ENCODE measurements at regions not wholly inside any gene's neighbourhood (a gene's known extent, or its start where the extent isn't known, plus 50 kb on each side); places are given as distances from the start of the nearest gene placed in this dataset.
"Not testable (repeated sequence)": the region's sequence is repeated elsewhere in the genome, so short reads cannot be mapped to it uniquely, and the experiment has no call there.

DNA sequence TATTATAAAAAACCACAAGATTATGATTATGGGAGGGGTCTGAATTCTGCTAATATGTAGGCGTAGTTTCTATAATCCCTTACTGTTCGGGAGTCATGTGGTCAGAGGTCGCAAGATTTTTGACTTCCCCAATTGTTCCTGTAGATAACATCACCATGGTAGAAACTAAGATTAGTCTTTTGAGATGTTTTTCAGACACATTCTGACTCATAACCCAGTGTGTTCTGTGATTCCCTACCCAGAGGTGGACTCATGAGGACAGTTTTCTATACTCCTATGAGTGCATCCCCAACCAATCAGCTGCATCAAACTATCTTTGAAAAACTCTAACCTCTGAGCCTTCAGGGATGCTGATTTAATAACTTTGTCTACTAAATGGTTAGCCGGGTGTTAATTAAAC is 175.5 kb downstream of the RFPL4B start:
- DNase-seq = no peak

DNA sequence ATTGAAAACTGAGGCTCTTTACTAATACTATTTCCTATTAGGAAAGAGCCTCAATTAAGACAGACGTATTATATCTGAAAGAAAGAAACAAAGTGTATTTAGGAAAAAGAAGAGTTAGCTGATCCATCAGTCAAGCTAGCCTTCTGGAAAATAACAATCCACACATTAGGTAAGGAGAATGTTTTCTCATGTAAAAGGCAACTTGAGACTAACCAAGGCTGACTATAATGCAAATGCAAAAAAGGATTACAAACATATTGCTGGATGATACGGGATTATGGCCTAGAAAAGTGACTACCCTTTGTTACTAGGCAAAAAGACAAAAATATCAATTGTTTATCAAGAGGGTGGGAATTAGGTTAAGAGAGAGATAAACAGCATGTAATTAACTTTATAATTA is 176.9 kb downstream of the RFPL4B start:
- DNase-seq = no peak

DNA sequence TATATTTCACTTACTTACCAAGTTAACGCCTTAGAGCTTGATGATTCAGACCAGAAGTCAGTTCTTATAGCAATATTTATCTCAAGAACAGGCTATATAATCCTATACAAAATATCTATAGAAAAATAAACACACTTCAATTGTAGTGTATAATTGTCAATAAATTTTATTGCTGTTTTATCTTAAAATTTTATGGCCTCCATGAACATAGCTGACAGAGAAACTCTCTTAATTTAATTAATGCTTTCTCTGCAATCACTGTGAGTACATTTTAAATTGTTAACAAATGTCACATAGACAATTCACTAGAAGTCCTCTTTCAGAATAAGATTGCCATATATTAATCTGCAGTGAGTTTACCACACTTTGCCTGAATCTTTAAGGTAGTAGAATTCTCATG is 178.6 kb downstream of the RFPL4B start:
- DNase-seq = peak in 1 of 3 donors; percentile 17

DNA sequence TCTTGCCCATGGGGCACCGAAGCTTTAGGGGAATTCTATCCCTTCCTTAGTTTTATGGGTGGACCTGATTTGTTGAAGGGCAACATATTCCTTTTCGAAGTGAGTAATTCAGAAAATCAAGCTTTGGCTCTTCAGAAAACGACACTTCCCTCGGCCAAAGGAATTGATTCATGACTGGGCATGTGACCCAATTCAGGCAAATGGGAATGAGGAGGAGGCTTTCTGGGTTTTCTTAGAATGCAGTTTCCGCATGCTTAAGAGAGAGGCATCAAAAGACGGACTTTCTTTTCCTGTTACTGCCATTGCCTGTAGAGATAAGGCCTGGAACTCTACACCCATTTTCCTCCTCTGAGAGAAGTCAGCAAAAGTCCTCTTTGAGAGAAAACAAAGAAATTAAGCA is 179.5 kb downstream of the RFPL4B start:
- DNase-seq = peak in 1 of 3 donors; percentile 16

DNA sequence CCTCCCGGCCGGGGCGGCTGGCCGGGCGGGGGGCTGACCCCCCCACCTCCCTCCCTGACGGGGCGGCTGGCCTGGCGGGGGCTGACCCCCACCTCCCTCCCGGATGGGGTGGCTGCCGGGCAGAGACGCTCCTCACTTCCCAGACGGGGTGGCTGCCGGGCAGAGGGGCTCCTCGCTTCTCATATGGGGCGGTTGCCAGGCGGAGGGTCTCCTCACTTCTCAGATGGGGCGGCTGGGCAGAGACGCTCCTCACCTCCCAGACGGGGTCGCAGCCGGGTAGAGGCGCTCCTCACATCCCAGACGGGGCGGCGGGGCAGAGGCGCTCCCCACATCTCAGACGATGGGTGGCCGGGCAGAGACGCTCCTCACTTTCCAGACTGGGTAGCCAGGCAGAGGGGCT is 181.2 kb downstream of the RFPL4B start:
- DNase-seq = not testable (repeated sequence)

DNA sequence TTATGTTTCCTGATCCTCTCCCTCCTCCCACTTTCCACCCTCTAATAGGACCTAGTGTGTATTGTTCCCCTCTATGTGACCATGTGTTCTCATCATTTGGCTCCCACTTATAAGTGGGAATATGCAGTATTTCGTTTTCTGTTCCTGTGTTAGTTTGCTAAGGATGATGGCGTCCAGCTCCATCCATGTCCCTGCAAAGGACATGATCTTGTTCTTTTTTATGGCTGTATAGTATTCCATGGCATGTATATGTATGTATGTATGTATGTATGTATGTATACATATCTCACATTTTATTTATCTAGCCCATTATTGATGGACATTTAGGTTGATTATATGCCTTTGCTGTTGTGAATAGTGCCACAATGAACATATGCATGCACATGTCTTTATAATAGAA is 188.7 kb downstream of the RFPL4B start:
- DNase-seq = no peak

DNA sequence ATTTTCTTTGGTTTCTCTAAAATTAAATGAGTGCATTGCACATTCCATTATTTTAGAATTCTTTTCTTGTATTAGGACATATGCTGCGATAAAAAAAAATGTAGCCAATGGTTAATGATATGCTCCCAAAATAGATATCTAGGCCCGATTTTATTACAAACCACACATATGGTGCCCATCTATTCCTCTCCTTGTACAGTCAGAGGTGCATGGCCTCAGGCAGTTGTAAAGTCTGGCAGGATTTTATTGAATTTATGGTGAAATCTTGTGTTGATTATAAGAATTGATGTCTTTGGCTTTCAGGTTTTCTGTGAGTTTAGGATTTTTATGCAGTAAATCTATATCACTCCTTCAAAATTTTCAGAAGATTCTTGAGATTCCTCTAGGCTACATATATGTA is 192.2 kb downstream of the RFPL4B start:
- no peak for DNase-seq

DNA sequence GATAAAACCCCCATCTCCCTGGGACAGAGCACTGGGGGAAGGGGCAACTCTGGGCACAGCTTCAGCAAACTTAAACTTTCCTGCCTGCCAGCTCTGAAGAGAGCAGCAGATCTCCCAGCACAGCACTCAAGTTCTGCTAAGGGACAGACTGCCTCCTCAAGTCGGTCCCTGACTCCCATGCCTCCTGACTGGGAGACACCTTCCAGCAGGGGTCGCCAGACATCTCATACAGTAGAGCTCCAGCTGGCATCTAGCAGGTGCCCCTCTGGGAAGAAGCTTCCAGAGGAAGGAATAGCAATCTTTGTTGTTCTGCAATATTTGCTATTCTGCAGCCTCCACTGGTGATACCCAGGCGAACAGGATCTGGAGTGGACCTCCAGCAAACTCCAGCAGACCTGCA is 194.7 kb downstream of the RFPL4B start:
- DNase-seq = not testable (repeated sequence)

DNA sequence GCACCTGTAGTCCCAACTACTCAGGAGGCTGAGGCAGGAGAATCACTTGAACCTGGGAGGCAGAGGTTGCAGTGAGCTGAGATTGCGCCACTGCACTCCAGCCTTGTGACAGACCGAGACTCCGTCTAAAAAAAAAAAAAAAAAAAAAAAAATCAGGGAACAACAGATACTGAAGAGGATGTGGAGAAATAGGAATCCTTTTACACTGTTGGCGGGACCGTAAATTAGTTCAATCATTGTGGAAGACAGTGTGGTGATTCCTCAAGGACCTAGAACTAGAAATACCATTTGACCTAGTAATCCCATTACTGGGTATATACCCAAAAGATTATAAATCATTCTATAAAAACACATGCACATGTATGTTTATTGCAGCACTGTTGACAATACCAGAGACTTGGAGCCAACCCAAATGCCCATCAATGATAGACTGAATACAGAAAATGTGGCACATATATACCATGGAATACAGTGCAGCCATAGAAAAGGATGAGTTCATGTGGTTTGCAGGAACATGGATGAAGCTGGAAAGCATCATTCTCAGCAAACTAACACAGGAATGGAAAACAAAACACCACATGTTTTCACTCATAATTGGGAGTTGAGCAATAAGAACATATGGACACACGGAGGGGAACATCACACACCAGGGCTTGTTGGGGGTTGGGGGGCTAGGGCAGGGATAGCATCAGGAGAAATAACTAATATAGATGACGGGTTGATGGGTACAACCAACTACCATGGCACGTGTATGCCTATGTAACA is 200.4 kb downstream of the RFPL4B start:
- not testable (repeated sequence) for DNase-seq

DNA sequence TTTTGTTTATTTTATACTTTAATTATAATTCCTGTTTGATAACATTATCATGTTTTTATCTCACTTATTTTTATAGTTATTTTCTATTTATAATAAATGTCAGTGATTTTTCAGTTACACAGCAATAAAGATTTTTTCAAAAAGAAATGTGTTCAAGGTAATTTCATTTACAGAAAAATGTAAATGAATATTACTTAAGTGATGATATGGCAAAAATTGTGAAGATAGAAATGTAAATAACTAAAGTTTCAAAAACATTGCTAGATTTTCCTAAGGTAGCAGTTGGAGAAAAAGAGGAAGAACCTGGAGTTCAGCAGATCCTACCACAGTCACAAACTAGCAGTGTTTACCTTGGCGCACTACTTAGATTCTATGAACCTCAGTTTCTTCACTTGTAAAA is 202.6 kb downstream of the RFPL4B start:
- DNase-seq = no peak

DNA sequence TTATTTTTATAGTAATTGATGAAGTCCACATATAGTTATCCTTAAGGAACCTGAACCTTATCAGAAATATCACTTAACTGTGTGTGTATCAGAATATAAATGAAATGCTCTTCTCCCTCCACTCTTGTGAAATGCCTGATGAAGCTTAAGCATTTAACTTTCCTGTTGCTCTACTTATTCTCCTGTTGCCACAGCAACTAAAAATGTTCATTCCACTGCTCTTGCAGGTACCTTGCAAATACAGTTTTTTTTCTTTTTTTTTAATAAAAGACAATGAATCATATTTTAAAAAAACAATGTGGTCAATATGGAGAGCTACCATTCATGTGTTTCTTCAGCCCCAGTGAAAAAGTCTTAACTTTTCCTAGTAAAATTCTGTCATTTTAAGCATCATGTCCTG is 210.3 kb downstream of the RFPL4B start:
- DNase-seq = no peak

DNA sequence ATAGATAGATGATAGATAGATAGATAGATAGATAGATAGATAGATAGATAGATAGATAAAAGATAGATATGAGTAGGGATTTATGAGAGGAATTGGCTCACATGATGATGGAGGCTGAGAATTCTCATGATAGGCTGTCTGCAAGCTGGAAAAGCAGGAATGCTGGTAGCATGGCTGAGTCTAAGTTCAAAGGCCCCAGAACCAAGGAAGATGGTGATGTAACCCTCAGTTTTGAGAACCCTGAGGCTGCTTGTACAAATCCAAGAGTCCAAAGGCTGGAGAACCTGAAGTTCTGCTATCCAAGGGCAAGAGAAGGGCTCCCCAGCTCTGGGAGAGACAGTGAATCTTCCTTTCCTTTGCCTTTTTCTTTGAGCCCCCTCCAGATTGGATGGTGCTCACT is 210.8 kb downstream of the RFPL4B start:
- no peak for DNase-seq

DNA sequence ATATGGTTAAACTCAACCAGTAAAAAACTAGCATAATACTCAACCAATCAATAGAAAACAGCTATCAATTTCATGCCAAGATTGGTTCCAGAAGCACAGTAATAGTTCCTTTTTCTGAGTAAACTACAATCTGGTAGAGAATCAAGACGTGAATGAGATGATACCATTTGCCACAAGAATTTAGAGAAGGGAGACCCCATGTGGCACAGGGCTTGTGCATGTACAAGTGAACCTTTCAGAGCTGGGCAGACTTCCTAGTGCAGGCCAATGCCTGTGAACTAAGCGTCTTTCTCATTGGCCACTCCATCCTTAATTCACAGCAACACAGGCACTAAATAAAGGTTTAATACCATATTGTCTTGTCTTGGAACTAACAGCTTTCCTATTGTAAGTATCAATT is 213.5 kb downstream of the RFPL4B start:
- no peak for DNase-seq

DNA sequence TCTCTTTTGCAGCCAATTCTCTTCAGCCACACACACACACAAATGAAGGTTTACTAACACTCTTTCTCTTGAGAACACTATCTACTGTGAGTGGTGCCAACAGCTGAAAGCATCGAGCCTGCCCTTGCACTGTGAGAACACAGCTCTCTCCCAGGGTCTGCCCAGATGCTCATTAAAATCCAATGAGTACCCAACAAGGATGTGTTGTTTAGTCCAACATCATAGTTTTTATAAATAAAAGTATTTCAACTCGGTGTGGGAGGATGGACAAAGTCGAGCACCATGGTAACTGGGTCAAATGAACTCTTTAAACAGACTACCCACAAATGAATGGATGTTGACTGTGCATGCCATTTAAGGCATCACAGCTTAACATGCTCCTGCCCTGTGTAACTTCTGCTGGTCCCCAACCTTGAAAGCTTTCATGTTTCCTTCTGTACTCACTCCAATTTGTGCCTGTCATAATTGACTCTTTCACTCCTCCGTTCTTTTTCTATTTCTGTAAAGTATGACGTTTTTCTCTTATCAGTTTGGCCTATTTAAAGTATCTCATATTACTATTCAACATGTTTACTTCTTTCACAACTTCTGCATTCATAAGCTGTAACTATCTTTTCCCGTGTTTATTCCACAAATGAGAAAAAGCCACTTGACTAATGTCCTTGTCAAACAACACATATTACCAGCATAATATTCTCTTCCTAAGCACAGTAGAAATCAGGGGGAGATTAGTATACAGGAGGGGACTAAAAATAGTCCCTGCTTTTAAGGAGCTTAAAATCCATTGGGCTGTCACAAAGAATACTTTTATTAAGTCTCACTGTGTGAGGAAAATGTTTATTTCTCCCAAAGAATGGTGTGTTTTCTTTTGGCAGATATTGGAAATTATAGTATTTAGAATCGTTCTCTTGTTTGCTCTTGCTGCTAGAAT is 215.4 kb downstream of the RFPL4B start:
- no peak for DNase-seq

DNA sequence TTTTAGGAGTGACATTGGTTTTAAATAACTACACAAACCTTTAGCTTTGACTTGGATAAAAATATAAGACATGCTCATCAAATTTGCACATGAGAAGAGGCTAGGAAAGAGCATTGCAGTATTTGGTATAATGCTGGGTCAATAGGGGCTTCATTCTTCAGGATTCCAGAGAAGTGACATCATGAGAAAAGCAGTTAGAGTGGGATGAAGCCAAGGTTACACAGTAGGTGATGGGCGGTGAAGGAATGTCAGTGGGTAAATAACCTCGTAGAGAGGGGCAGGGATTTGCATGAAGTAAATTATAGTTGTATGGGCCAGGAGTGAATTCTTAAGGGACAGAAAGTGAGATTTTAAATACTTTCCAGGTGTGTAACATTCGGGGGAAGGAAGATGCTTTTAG is 216.2 kb downstream of the RFPL4B start:
- no peak for DNase-seq

DNA sequence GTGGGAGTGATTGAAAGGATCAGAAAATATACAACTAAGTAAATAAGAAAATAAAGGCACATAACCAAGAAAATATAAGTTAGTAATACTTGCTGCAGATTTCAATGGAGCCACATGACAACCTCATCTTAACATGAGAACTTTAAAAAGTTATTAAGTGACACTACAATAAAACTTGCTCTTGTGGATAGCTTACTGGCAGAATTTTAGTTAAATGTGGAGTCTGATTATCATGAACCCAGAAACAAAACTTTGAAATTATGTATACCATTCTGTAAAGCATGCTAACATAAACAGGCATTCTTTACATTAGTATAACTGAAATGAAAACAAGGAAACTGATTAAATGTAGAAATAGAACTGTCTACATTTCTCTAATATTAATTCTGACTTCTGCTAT is 220.9 kb downstream of the RFPL4B start:
- no peak for DNase-seq

DNA sequence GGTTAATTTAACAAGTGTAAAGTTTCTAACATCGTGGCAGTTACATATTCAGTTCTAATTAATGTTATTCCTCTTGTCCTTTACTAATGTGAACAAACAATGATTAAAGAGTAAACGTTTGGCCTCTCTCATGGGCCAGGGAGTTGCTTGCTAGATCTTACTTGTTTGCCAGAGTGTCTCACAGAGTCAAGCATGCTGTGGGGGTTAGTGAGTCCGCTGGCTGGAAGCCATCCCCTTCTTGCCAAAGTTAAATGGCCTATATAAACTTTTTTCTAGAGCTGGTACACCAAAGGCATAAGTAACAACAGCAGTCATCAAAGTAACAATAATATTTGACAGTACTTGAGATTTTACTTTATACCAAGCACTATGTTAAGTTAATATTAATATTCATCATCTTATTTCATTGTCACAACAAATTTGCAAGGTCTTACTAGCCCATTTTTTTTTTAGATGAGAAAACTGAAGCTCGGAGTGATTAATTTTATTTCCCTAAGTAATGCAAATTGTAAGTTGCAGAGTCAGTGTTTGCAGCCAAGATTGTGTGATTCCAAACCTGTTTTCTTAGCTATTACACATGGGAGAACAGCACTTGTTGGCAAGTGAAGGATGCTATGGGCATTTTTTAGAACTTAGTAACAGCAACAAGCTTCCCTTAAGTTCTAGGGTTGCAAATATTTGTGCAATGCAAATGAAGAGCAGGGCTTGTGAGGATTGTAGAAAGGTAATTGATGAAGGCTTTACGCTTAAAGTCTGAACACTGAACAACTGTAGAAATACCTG is 224.5 kb downstream of the RFPL4B start:
- DNase-seq = no peak

DNA sequence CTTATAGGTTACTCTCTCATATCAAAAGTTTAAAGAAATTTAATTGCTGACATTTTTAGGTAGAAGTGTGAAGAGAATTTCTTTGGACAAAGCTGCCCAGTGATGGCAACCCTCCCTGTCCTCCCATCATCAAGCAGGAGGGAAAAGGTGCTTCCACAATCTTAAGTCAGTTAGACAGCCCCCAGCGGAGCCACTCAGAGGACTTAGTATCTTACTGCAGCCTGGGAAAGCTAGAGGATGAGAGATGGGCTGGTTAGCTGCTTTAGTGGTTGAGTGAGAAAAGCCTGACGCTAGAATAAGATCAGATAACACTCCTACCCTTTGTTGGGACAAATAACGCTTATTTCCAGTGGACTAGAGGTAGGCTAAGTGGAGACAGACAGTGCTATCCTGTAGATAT is 227.1 kb downstream of the RFPL4B start:
- DNase-seq = no peak

DNA sequence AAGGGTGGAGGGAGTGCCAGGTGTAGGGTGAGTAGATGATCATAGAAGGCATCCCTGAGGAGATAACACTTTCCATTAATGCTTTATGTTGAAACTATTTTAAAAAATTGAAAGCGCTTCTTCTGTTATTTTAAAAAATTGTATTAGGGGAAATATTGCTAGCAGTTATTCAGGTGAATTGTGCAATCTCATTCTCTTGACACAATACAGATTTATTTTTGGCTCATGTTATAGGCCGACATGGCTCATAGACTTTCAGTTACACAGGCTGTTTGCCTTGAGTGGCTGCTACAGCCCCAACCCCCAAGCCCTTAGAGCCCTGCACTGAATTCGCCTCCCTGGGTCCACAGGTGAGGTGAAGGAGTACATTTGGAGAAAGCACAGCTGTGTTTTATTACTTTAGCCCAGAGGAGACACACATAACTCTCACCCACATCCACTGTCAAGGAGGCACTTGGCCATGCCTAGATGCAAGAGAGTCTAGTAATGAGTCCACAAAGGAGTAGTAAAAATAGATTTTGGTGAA is 228.2 kb downstream of the RFPL4B start:
- no peak for DNase-seq

DNA sequence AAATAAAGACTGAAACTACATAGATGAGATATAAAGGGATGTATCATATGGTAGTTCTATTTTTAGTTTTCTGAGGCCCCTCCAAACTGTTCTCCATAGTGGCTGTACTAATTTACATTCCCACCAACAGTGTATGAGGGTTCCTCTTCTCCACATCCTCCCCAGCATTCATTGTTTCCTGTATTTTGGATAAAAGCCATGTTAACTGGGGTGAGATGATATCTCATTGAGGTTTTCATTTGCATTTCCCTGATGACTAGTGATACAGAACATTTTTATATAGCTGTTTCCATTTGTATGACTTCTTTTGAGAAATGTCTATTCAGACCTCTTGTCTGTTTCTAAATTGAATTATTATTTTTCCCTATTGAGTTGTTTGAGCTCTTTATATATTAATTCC is 229.3 kb downstream of the RFPL4B start:
- no peak for DNase-seq

DNA sequence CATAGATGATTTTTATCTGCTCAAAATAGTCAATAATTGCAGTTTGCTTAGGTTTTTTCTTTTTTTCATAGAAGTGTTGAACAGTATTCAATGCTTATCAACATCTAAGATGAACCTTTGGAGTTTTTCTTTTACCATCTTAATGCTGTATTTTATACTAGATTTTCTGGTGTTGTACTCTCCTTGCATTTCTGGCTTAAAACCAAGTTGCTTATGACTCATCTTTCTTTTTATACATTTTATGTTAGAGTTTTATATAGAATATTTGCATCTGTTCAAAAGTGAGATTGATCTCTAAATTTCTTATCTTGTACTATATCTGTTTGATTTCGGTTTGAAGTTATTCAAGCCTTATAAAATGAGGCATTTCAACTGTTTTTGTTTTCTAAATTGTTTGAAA is 232.5 kb downstream of the RFPL4B start:
- no peak for DNase-seq

DNA sequence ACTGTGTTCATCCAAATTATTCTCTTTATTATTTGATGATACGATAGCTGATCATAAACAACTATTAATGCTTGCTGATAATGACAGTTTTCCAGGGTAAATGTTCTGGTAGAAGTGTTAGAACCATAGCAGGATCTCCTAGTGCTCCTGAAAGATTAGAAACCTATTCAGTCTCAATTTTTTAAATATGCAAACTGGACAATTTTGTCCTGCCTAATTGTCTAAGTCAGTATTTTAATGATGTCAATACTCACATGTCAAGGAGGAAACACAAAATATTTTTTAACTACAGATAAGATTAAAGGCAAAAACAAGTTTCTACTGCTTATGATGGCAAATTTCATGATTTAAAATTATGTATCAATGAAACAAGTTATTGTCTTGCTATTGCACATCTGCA is 233.9 kb downstream of the RFPL4B start:
- no peak for DNase-seq

DNA sequence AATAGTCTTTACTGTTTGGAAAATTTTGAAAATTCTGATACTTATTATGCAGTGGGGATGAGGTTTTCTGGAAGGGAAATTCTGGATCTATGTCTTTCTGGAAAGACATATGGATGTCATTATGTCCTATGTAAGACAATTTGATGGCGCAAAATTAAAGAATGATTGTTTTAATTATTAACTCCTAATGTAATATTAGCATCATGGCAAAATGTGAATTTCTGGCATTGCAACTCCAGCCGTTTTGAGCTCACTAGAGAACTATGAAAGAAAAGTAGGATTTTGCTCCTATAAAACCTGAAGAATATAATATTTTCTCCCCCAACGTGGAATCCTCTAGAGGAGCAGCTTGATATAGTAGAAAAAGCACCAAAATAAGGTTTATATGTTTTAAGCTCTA is 243.2 kb downstream of the RFPL4B start:
- DNase-seq = no peak
